GM19463 (cell line): ENCODE measurements at regions not wholly inside any gene's neighbourhood (a gene's known extent, or its start where the extent isn't known, plus 50 kb on each side); places are given as distances from the start of the nearest gene placed in this dataset.
"Not testable (repeated sequence)": the region's sequence is repeated elsewhere in the genome, so short reads cannot be mapped to it uniquely, and the experiment has no call there.

ENCODE experiments used
- ATAC-seq: cut with Tn5 transposase; IDR thresholded peaks from one replicate; pipeline ENCODE4 v1.9.1; 2021; ENCODE audit warnings: mild to moderate bottlenecking, moderate library complexity; ENCODE audit not compliant: unreplicated experiment

GRCh38 chr1:199930067-199930466 lies 97.4 kb upstream of the NR5A2 start:
- ATAC-seq = not testable (repeated sequence)

GRCh38 chr1:199931666-199932377 lies 95.7 kb upstream of the NR5A2 start:
- ATAC-seq = peak; percentile 41

GRCh38 chr1:199932462-199932861 lies 95.0 kb upstream of the NR5A2 start:
- no peak for ATAC-seq

- ATAC-seq = no peak
Measured at GRCh38 chr1:199936441-199936840, 91.1 kb upstream of the NR5A2 start.

- ATAC-seq = no peak
Measured at GRCh38 chr1:199937161-199937560, 90.3 kb upstream of the NR5A2 start.

- ATAC-seq = no peak
Measured at GRCh38 chr1:199937661-199938060, 89.8 kb upstream of the NR5A2 start.

GRCh38 chr1:199944986-199945385 lies 82.5 kb upstream of the NR5A2 start:
- ATAC-seq = no peak

GRCh38 chr1:199945591-199945990 lies 81.9 kb upstream of the NR5A2 start:
- no peak for ATAC-seq

- ATAC-seq = no peak
Measured at GRCh38 chr1:199946305-199947155, 81.0 kb upstream of the NR5A2 start.

GRCh38 chr1:199948587-199949280 lies 78.8 kb upstream of the NR5A2 start:
- peak; percentile 54 for ATAC-seq

- not testable (repeated sequence) for ATAC-seq
Measured at GRCh38 chr1:199951005-199951404, 76.5 kb upstream of the NR5A2 start.

- ATAC-seq = no peak
Measured at GRCh38 chr1:199953651-199954050, 73.9 kb upstream of the NR5A2 start.

GRCh38 chr1:199954699-199955098 lies 72.8 kb upstream of the NR5A2 start:
- ATAC-seq = no peak

- no peak for ATAC-seq
Measured at GRCh38 chr1:199955235-199955634, 72.3 kb upstream of the NR5A2 start.

GRCh38 chr1:199956005-199956404 lies 71.5 kb upstream of the NR5A2 start:
- no peak for ATAC-seq

GRCh38 chr1:199959033-199959774 lies 68.3 kb upstream of the NR5A2 start:
- ATAC-seq = no peak

GRCh38 chr1:199959775-199960110 lies 67.8 kb upstream of the NR5A2 start:
- no peak for ATAC-seq

- no peak for ATAC-seq
Measured at GRCh38 chr1:199970125-199970524, 57.4 kb upstream of the NR5A2 start.

GRCh38 chr1:199976496-199977144 lies 50.9 kb upstream of the NR5A2 start:
- ATAC-seq = no peak
